ENCODE measurements at regions not wholly inside any gene's neighbourhood (a gene's known extent, or its start where the extent isn't known, plus 50 kb on each side); places are given as distances from the start of the nearest gene placed in this dataset.
A peak's percentile ranks its signal among the peaks of the same experiment; 100 is the strongest.

GRCh38 chrX:8919801-8920200 lies 114.1 kb downstream of the FAM9B start:
- no peak for TF ChIP-seq CTCF (IDR thresholded peaks at IDR 0.05; ENCODE audit: low read depth, low read length)
- no peaks in the 10 kb centered on the region for H3K27me3 ChIP-seq (ENCODE audit: control insufficient read depth, insufficient read depth, low read length)
- H3K9me3 ChIP-seq (ENCODE audit: control insufficient read depth, insufficient read depth, low read length), result no peaks in the 10 kb centered on the region
- DNase-seq (ENCODE audit: low read depth, low spot score), result no peak
- ChIA-PET POLR2A (no interaction called here), CTCF (no interaction called here)
- H3K27ac ChIP-seq (ENCODE audit: low read depth, low read length), result no peak overlapping the region
- no peak overlapping the region for H3K4me3 ChIP-seq (ENCODE audit: low read depth, low read length)

GRCh38 chrX:8916697-8917096 lies 115.5 kb upstream of the FAM9A start:
- POLR2A ChIA-PET, result no interaction called here
- H3K4me3 ChIP-seq (ENCODE audit: low read depth, low read length), result no peak overlapping the region
- no peak for TF ChIP-seq CTCF (IDR thresholded peaks at IDR 0.05; ENCODE audit: low read depth, low read length)
- no peak overlapping the region for H3K27ac ChIP-seq (ENCODE audit: low read depth, low read length)
- no peaks in the 10 kb centered on the region for H3K27me3 ChIP-seq (ENCODE audit: control insufficient read depth, insufficient read depth, low read length)
- CTCF ChIA-PET, result no interaction called here
- no peak for DNase-seq (ENCODE audit: low read depth, low spot score)
- H3K9me3 ChIP-seq (ENCODE audit: control insufficient read depth, insufficient read depth, low read length), result no peaks in the 10 kb centered on the region

GRCh38 chrX:8914681-8915080 lies 113.5 kb upstream of the FAM9A start:
- CTCF ChIA-PET, result interaction anchor here (1.5 kb wide), 1 partner anchor 95 kb away, joined by 4 read pairs; no protein-coding TSS in a partner anchor
- no peak overlapping the region for H3K27ac ChIP-seq (ENCODE audit: low read depth, low read length)
- no peak overlapping the region for H3K4me3 ChIP-seq (ENCODE audit: low read depth, low read length)

GRCh38 chrX:8913655-8914409 lies 112.6 kb upstream of the FAM9A start:
- POLR2A ChIA-PET, result no interaction called here
- no peaks in the 10 kb centered on the region for H3K27me3 ChIP-seq (ENCODE audit: control insufficient read depth, insufficient read depth, low read length)
- H3K9me3 ChIP-seq (ENCODE audit: control insufficient read depth, insufficient read depth, low read length), result no peaks in the 10 kb centered on the region
- peak; percentile 13 for DNase-seq (ENCODE audit: low read depth, low spot score)
- TF ChIP-seq CTCF (IDR thresholded peaks at IDR 0.05; ENCODE audit: low read depth, low read length), result no peak
- no peak overlapping the region for H3K4me3 ChIP-seq (ENCODE audit: low read depth, low read length)
- CTCF ChIA-PET, result interaction anchor here (1.5 kb wide), 1 partner anchor 94 kb away, joined by 4 read pairs; no protein-coding TSS in a partner anchor
- peak overlapping the region; percentile 11 for H3K27ac ChIP-seq (ENCODE audit: low read depth, low read length)

More at GRCh38 chrX:8914681-8915080, 113.5 kb upstream of the FAM9A start:
- TF ChIP-seq CTCF (IDR thresholded peaks at IDR 0.05; ENCODE audit: low read depth, low read length), result no peak
- Histone ChIP-seq H3K9me3 (ENCODE audit: control insufficient read depth, insufficient read depth, low read length) (no peaks in the 10 kb centered on the region), H3K27me3 (ENCODE audit: control insufficient read depth, insufficient read depth, low read length) (no peaks in the 10 kb centered on the region)
- POLR2A ChIA-PET, result no interaction called here
- DNase-seq (ENCODE audit: low read depth, low spot score), result no peak

- Histone ChIP-seq H3K27ac (ENCODE audit: low read depth, low read length) (no peak overlapping the region), H3K9me3 (ENCODE audit: control insufficient read depth, insufficient read depth, low read length) (no peaks in the 10 kb centered on the region), H3K4me3 (ENCODE audit: low read depth, low read length) (no peak overlapping the region), H3K27me3 (ENCODE audit: control insufficient read depth, insufficient read depth, low read length) (peaks cover 6% of the 10 kb centered on the region)
- DNase-seq (ENCODE audit: low read depth, low spot score), result no peak
- ChIA-PET POLR2A (no interaction called here), CTCF (no interaction called here)
- no peak for TF ChIP-seq CTCF (IDR thresholded peaks at IDR 0.05; ENCODE audit: low read depth, low read length)
Observed at GRCh38 chrX:8907688-8908087, 106.5 kb upstream of the FAM9A start.

Measured in AG04450 (cell line).